Keratinocyte (primary cell): ENCODE measurements at regions not wholly inside any gene's neighbourhood (a gene's known extent, or its start where the extent isn't known, plus 50 kb on each side); places are given as distances from the start of the nearest gene placed in this dataset.

Experiments
- DNase-seq: peaks from one replicate; pipeline ENCODE4 v3.0.0-alpha.2; 2011; ENCODE audit warnings: low read depth, missing footprints, low spot score
- FAIRE-seq: peaks from 2 replicates; lab custom pipeline; 2011; peaks lifted over from hg19 to GRCh38; lab: Jason Lieb, UNC
- H2AFZ ChIP-seq: 2 replicates; pipeline ENCODE4 v1.6.0; 2012; ENCODE audit warnings: low read length, control low read depth, inconsistent platforms; ENCODE audit not compliant: control insufficient read depth
- H3K27ac ChIP-seq: 2 replicates; pipeline ENCODE4 v1.5.1; 2011; ENCODE audit warnings: low read length; ENCODE audit not compliant: control insufficient read depth, insufficient read depth
- H3K27me3 ChIP-seq: 3 replicates; pipeline ENCODE4 v1.6.0; 2011; ENCODE audit warnings: low read length; ENCODE audit not compliant: control insufficient read depth, insufficient read depth; ENCODE audit errors: extremely low read depth
- H3K36me3 ChIP-seq, 2 experiments: 2 replicates in 1 of 2; 3 replicates in 1 of 2; pipeline ENCODE4 v1.5.1; 2011; ENCODE audit warnings: low read length in 2 of 2, mild to moderate bottlenecking in 1 of 2; ENCODE audit not compliant: control insufficient read depth in 2 of 2, insufficient read depth in 2 of 2; ENCODE audit errors: extremely low read depth in 1 of 2
- H3K4me1 ChIP-seq: 3 replicates; pipeline ENCODE4 v1.5.1; 2011; ENCODE audit warnings: low read length; ENCODE audit not compliant: control insufficient read depth, insufficient read depth; ENCODE audit errors: extremely low read depth
- H3K4me2 ChIP-seq: 3 replicates; pipeline ENCODE4 v1.6.0; 2011; ENCODE audit warnings: low read depth, low read length; ENCODE audit not compliant: control insufficient read depth, insufficient read depth; ENCODE audit errors: extremely low read depth
- H3K4me3 ChIP-seq, 3 experiments: fragments of 200-600 bp in 1 of 3; sonication (generic) in 1 of 3; 2 replicates in 2 of 3; 3 replicates in 1 of 3; pipeline ENCODE4 v1.5.1; 2011 to 2016; ENCODE audit warnings: low read length in 3 of 3, mild to moderate bottlenecking in 3 of 3, control low read depth in 2 of 3, inconsistent platforms in 1 of 3, low read depth in 1 of 3, mixed read lengths in 1 of 3, mixed run types in 1 of 3, moderate library complexity in 1 of 3; ENCODE audit not compliant: control insufficient read depth in 2 of 3, insufficient read depth in 2 of 3; ENCODE audit errors: extremely low read depth in 1 of 3
- H3K79me2 ChIP-seq: 2 replicates; pipeline ENCODE4 v1.6.0; 2012; ENCODE audit warnings: low read length; ENCODE audit not compliant: control insufficient read depth, insufficient read depth
- H3K9ac ChIP-seq: 3 replicates; pipeline ENCODE4 v1.6.0; 2011; ENCODE audit warnings: low read length; ENCODE audit not compliant: control insufficient read depth, insufficient read depth; ENCODE audit errors: extremely low read depth
- H3K9me1 ChIP-seq: 3 replicates; pipeline ENCODE4 v1.6.0; 2011; ENCODE audit warnings: low read length; ENCODE audit not compliant: control insufficient read depth, insufficient read depth; ENCODE audit errors: extremely low read depth
- H3K9me3 ChIP-seq: 2 replicates; pipeline ENCODE4 v1.5.1; 2012; ENCODE audit warnings: low read depth, low read length; ENCODE audit not compliant: control insufficient read depth
- H4K20me1 ChIP-seq: 3 replicates; pipeline ENCODE4 v1.6.0; 2011; ENCODE audit warnings: low read length; ENCODE audit not compliant: control insufficient read depth, insufficient read depth; ENCODE audit errors: extremely low read depth
- CTCF ChIP-seq, 3 experiments: IDR thresholded peaks in 1 of 3; conservative IDR thresholded peaks in 1 of 3; optimal IDR thresholded peaks in 1 of 3; 2 replicates in 2 of 3; 3 replicates in 1 of 3; pipeline versions ENCODE3 to v1.5.1; 2011; ENCODE audit warnings: low read length in 3 of 3, mild to moderate bottlenecking in 3 of 3, moderate library complexity in 2 of 3, control low read depth in 1 of 3, inconsistent platforms in 1 of 3; ENCODE audit not compliant: insufficient read depth in 2 of 3; ENCODE audit errors: extremely low read depth in 1 of 3
- EZH2 ChIP-seq: IDR thresholded peaks from one replicate; pipeline ENCODE4 v1.6.1; 2012; ENCODE audit warnings: inconsistent platforms, mild to moderate bottlenecking, low read length, moderate library complexity
- dilution Hi-C: fragments of 300-500 bp; cut with MboI; formaldehyde crosslinking; loops from one replicate; pipeline ENCODE4 v1.7.0; 2020; ENCODE audit warnings: low sequenced_read_pairs; ENCODE audit not compliant: extremely low pct_ligation_motif_present

DNA sequence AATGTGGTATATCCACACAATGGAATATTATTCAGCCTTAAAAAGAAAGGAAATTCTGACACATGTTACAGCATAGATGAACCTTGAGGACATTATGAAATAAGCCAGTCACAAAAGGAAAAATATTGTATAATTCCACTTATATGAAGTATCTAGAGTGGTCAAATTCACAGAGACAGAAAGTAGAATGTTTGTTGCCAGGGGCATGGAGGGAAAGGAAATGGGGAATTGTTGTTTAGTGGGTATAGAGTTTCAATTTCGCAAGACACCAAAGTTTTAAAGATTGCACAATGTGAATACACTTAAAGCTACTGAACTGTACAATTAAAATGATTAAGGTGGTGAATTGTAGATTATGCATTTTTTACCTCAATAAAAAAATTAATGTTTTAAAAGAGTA is 92.9 kb downstream of the TXNL1 start:
- Histone ChIP-seq H3K4me2 (no peak overlapping the region), H3K9me1 (no peaks in the 10 kb centered on the region), H3K27me3 (no peaks in the 10 kb centered on the region), H4K20me1 (no peaks in the 10 kb centered on the region), H3K27ac (no peak overlapping the region), H3K9ac (no peak overlapping the region), H3K79me2 (no peaks in the 10 kb centered on the region), H2AFZ (no peak overlapping the region), H3K4me3 (no peak overlapping the region), H3K9me3 (no peaks in the 10 kb centered on the region), H3K4me1 (no peaks in the 10 kb centered on the region), H3K36me3 (no peaks in the 10 kb centered on the region)
- dilution Hi-C loops = no loop called here
- no peak for FAIRE-seq
- no peak for DNase-seq
- no peak for TF ChIP-seq CTCF (optimal IDR thresholded peaks at IDR 0.05 in 1 of 3, IDR thresholded peaks at IDR 0.05 in 1 of 3, conservative IDR thresholded peaks at IDR 0.05 in 1 of 3; ENCODE audit: extremely low read depth in 1 of 3, insufficient read depth in 2 of 3, low read length in 3 of 3)
- no peak for TF ChIP-seq EZH2

DNA sequence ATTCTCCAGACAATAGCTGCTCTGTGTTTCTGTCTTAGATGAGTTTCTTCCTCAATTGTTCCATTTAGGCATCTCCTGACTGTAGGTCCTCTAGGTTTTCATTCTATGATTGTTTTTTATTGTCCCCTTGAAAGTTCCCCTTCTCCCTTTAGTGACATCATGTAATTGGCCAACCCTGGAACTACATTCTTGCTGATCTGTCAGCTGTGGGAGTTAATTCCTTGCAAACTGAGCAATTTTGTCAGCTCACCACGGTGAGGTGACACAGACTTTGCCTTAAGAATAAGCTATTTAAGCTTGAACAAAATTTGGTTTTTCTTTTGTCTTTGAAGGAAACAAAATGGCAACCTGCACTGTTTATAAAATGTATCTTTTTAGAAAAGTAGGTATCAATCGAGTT is 95.9 kb downstream of the TXNL1 start:
- H3K27me3 ChIP-seq = no peaks in the 10 kb centered on the region
- no peak overlapping the region for H3K4me3 ChIP-seq
- H3K36me3 ChIP-seq = no peaks in the 10 kb centered on the region
- TF ChIP-seq CTCF (optimal IDR thresholded peaks at IDR 0.05 in 1 of 3, IDR thresholded peaks at IDR 0.05 in 1 of 3, conservative IDR thresholded peaks at IDR 0.05 in 1 of 3; ENCODE audit: extremely low read depth in 1 of 3, insufficient read depth in 2 of 3, low read length in 3 of 3) (no peak), EZH2 (no peak)
- dilution Hi-C loops = no loop called here
- no peaks in the 10 kb centered on the region for H3K9me1 ChIP-seq
- no peak overlapping the region for H3K4me2 ChIP-seq
- H3K4me1 ChIP-seq = no peaks in the 10 kb centered on the region
- no peak for DNase-seq
- no peaks in the 10 kb centered on the region for H3K9me3 ChIP-seq
- no peak overlapping the region for H3K27ac ChIP-seq
- no peak for FAIRE-seq
- H3K79me2 ChIP-seq = no peaks in the 10 kb centered on the region
- no peak overlapping the region for H2AFZ ChIP-seq
- H4K20me1 ChIP-seq = no peaks in the 10 kb centered on the region
- no peak overlapping the region for H3K9ac ChIP-seq
